GM21529 (cell line): ENCODE measurements at regions not wholly inside any gene's neighbourhood (a gene's known extent, or its start where the extent isn't known, plus 50 kb on each side); places are given as distances from the start of the nearest gene placed in this dataset.
"Not testable (repeated sequence)": the region's sequence is repeated elsewhere in the genome, so short reads cannot be mapped to it uniquely, and the experiment has no call there.

ENCODE experiments used
- ATAC-seq: cut with Tn5 transposase; IDR thresholded peaks from one replicate; pipeline ENCODE4 v1.9.1; 2021; ENCODE audit not compliant: unreplicated experiment

DNA sequence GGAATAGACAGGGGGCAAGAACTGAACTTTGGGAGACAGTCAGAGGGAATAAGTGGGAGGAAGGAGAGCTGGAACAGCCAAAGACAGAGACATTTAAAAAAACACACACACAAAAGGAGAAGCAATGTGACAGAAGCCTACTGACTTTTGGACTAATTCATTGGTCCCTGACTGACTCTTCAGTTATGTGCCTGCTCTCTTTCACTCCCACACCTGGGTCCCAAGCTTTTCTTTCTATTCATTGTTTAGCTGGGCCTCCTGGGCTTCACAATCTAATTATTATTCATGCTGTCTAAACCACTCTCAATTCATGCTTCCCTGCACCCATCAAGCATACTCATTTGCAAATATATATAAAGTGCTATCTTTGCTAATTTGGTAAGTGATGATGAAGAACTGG, 139.2 kb upstream of the IRS4 start:
- ATAC-seq = no peak

DNA sequence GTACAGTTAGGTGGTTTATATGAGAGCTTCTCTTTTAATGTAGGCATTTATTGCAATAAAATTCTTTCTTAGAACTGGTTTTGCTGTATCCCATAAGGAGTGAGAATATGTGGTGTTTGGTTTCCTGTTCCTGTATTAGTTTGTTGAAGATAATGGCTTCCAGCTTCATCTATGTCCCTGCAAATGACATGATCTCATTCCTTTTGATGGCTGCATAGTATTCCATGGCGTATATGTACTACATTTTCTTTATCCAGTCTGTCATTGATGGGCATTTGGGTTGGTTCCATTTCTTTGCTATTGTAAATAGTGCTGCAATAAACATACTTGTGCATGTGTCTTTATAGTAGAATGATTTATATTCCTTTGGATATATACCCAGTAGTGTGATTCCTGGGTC, 106.7 kb upstream of the IRS4 start:
- ATAC-seq = not testable (repeated sequence)

DNA sequence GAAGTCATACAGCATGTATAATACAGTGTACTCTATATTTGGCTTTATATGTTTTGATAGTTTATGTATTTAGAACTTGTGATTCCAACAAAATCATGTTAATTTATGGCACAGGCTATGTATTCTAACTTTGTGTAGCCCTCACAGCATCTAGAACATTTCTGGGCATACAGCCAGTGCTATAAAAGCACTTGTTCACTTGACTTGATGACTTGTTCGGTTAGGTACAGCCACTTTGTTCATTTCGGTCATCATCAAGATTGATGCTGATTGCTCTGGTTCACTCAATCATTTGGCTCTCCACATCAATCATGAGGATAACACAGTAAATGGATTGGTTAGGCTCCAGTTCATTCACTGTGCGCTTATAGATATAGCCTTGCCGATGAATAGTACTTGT, 97.6 kb upstream of the IRS4 start:
- ATAC-seq = no peak

DNA sequence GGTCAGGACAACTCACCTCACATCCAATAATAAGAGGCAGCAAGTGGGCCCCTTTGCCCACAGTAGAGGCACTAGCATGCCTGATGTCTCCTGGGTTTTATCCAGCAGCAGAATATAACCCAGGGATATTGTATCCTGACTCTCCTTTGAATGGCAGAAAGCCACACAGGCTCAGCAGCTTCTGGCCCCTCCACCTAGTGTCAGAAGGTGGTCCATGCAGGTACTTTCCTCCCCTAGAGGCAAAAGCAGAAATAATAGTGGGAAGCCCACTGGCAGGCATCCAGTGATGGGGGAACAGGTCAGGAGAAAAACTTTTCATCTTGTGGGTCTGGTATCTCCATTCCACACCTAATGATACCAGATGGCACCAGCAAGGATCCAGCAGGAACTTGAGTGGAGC, 75.5 kb upstream of the IRS4 start:
- no peak for ATAC-seq

DNA sequence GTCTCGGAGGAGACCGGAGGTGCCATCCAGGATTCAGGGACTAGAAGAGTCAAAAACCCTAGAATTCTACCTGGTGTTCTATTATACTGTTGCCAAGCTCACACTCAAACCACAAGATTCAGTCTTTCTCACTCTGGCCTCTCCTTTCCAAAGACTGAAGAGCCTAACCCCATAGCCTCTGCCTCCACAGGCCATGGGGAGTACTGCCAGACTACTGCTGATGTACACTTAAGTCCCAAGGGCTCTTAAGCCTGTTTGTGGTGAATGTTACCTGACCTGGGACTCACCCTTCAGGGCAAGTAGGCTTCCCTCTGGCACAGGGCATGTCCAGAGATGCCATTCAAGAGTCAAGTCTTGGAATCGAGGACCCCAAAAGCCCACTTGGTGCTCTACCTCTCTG, 58.9 kb upstream of the IRS4 start:
- no peak for ATAC-seq
